GM12878 (cell line): ENCODE measurements at regions not wholly inside any gene's neighbourhood (a gene's known extent, or its start where the extent isn't known, plus 50 kb on each side); places are given as distances from the start of the nearest gene placed in this dataset.

Experiments
- ATAC-seq: fragments of 200-7000 bp; cut with Tn5 transposase; 3 replicates; pipeline ENCODE4 v1.9.1; 2020; ENCODE audit warnings: mild to moderate bottlenecking, moderate library complexity
- BruUV-seq: library from RNA; stranded (reverse); fragments of 400-500 nt; replicated peaks from 2 replicates; lab custom pipeline; 2021; lab: Mats Ljungman, UMichigan
- CTCF ChIA-PET: fragments of 300-600 bp; sonication (Branson Sonifier 250); formaldehyde crosslinking; extraction: SDS; loops from one replicate; lab custom pipeline; 2021; ENCODE audit warnings: inconsistent platforms; lab: Yijun Ruan, JAX
- POLR2A ChIA-PET: fragments of 350-600 bp; formaldehyde crosslinking; extraction: SDS; loops from one replicate; lab custom pipeline; 2021; ENCODE audit warnings: inconsistent platforms; lab: Charles Lee
- RAD21 ChIA-PET: fragments of 300-600 bp; sonication (Branson Sonifier 250); formaldehyde crosslinking; loops from one replicate; lab custom pipeline; 2023; ENCODE audit warnings: antibody characterized with exemption; ENCODE audit not compliant: unreplicated experiment; lab: Charles Lee
- SMC1A ChIA-PET: fragments of 300-600 bp; sonication (Branson Sonifier 250); formaldehyde crosslinking; loops from one replicate; lab custom pipeline; 2023; ENCODE audit not compliant: unreplicated experiment, uncharacterized antibody; lab: Charles Lee
- DNase-seq: peaks from one replicate; pipeline ENCODE4 v3.0.0-alpha.2; 2011; ENCODE audit warnings: low read depth, low spot score
- FAIRE-seq: peaks from 3 replicates; lab custom pipeline; 2011; peaks lifted over from hg19 to GRCh38; lab: Jason Lieb, UNC
- H2AFZ ChIP-seq: 2 replicates; pipeline ENCODE4 v1.6.0; 2011; ENCODE audit warnings: low read depth, low read length, control low read depth; ENCODE audit not compliant: control insufficient read depth
- H3K27ac ChIP-seq: 2 replicates; pipeline ENCODE4 v1.5.1; 2011; ENCODE audit warnings: control low read depth; ENCODE audit not compliant: control insufficient read depth, insufficient read depth
- H3K27me3 ChIP-seq, 2 experiments: replicated peaks in 1 of 2; 2 replicates each; pipeline versions ENCODE4 v1.6.0 to v1.6.1; 2011; ENCODE audit warnings: low read length in 1 of 2; ENCODE audit not compliant: control insufficient read depth in 2 of 2, insufficient read depth in 2 of 2
- H3K36me3 ChIP-seq, 2 experiments: 2 replicates each; pipeline ENCODE4 v1.5.1; 2011; ENCODE audit warnings: low read length in 1 of 2; ENCODE audit not compliant: control insufficient read depth in 2 of 2, insufficient read depth in 2 of 2
- H3K4me1 ChIP-seq: 2 replicates; pipeline ENCODE4 v1.6.1; 2011; ENCODE audit warnings: mild to moderate bottlenecking, low read length, moderate library complexity, mixed read lengths; ENCODE audit not compliant: control insufficient read depth, insufficient read depth
- H3K4me2 ChIP-seq: 2 replicates; pipeline ENCODE4 v1.6.0; 2011; ENCODE audit warnings: control low read depth; ENCODE audit not compliant: control insufficient read depth, insufficient read depth
- H3K4me3 ChIP-seq: fragments of 200-600 bp; sonication (generic); 2 replicates; pipeline ENCODE4 v1.5.1; 2016
- H3K79me2 ChIP-seq: 2 replicates; pipeline ENCODE4 v1.6.0; 2011; ENCODE audit warnings: low read length; ENCODE audit not compliant: control insufficient read depth, insufficient read depth
- H3K9ac ChIP-seq: 2 replicates; pipeline ENCODE4 v1.8.0; 2011; ENCODE audit warnings: low read length, control low read depth, mixed read lengths; ENCODE audit not compliant: control insufficient read depth, insufficient read depth
- H3K9me3 ChIP-seq: replicated peaks from 3 replicates; pipeline ENCODE4 v1.5.1; 2011; ENCODE audit warnings: mild to moderate bottlenecking, low read length; ENCODE audit not compliant: control insufficient read depth, insufficient read depth
- H4K20me1 ChIP-seq: 2 replicates; pipeline ENCODE4 v1.6.0; 2011; ENCODE audit not compliant: control insufficient read depth, insufficient read depth
- FOS ChIP-seq: IDR thresholded peaks from 3 replicates; pipeline ENCODE4 v1.6.1; 2011; ENCODE audit warnings: borderline replicate concordance; ENCODE audit not compliant: insufficient read length; ENCODE audit errors: extremely low read depth
- NFYB ChIP-seq: IDR thresholded peaks from 2 replicates; pipeline ENCODE4 v1.6.1; 2011; ENCODE audit warnings: low read depth, mild to moderate bottlenecking, low read length, improper control_type of control experiment, moderate library complexity; ENCODE audit not compliant: insufficient read depth
- POLR2AphosphoS2 ChIP-seq: IDR thresholded peaks from 2 replicates; pipeline ENCODE4 v1.6.1; 2011; ENCODE audit warnings: low read depth, mild to moderate bottlenecking, low read length, improper control_type of control experiment, moderate library complexity
- WGBS: methylation state at CpG from one replicate; pipeline ENCODE4 v1.1.6; 2016; ENCODE audit warnings: low lambda C conversion rate; ENCODE audit not compliant: insufficient replicate concordance, insufficient coverage; ENCODE audit errors: missing lambda C conversion rate; 5-methylcytosine and 5-hydroxymethylcytosine counted together
- in situ Hi-C: fragments of 300-500 bp; cut with MboI; formaldehyde crosslinking; loops from 9 replicates; pipeline ENCODE4 v1.14.3; 2018; ENCODE audit warnings: mixed read lengths
- intact Hi-C: fragments of 100-400 bp; cut with micrococcal nuclease; formaldehyde crosslinking; loops from one replicate; pipeline ENCODE4 v1.14.2; 2022; ENCODE audit not compliant: unreplicated experiment
- TF ChIP-seq, protein P1 (sequence below): fragments of 450-650 bp; IDR thresholded peaks from 2 replicates; pipeline ENCODE4 v1.6.1; 2017; ENCODE audit warnings: mild to moderate bottlenecking, moderate library complexity

GRCh38 chr9:10690546-10690945 lies 77.7 kb upstream of the PTPRD start:
- Histone ChIP-seq H3K4me2 (no peak overlapping the region), H3K4me1 (no peaks in the 10 kb centered on the region), H3K4me3 (no peak overlapping the region), H4K20me1 (no peaks in the 10 kb centered on the region), H3K36me3 (no peaks in the 10 kb centered on the region), H3K27me3 (no peaks in the 10 kb centered on the region), H2AFZ (no peak overlapping the region), H3K9ac (no peak overlapping the region), H3K27ac (no peak overlapping the region), H3K79me2 (no peaks in the 10 kb centered on the region), H3K9me3 (no peaks in the 10 kb centered on the region)
- DNase-seq (no peak), ATAC-seq (no peak), FAIRE-seq (no peak)
- TF ChIP-seq POLR2AphosphoS2 (no peak), FOS (no peak)
- CTCF ChIA-PET = no interaction called here
- RAD21 ChIA-PET = no interaction called here
- intact Hi-C loops = no loop called here
- no TSS peak for BruUV-seq
- POLR2A ChIA-PET = no interaction called here
- in situ Hi-C loops = no loop called here
- SMC1A ChIA-PET = no interaction called here
- WGBS = 82% methylated on average over 2 of the region's 2 CpGs

DNA sequence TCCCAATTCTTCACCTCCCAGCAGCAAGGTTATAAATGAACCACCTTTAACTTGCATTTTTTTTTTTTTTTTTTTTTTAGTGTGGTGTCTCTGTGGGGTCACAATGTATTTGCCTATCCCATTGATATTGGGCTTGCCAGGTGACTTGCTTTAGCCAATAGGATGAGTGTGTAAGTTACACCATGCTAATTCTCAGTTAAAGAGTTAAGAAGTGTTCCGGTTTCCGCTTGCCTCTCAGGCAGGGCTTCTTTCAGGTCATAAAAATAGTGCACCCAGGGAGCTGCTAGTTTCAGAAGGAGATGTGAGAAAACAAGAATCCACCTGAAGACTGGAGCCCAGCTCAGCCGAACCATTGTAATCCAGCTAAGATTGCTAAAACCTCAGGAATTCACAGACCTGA lies 84.2 kb upstream of the PTPRD start:
- intact Hi-C loops (no loop called here), in situ Hi-C loops (no loop called here)
- ATAC-seq (peak; percentile 55), FAIRE-seq (no peak), DNase-seq (no peak)
- ChIA-PET RAD21 (no interaction called here), POLR2A (no interaction called here), CTCF (interaction anchor here (0.8 kb wide), 1 partner anchor 31 kb away, joined by 3 read pairs; no protein-coding TSS in a partner anchor), SMC1A (no interaction called here)
- H3K36me3 ChIP-seq = no peaks in the 10 kb centered on the region
- H3K79me2 ChIP-seq = no peaks in the 10 kb centered on the region
- no peaks in the 10 kb centered on the region for H3K27me3 ChIP-seq
- no peaks in the 10 kb centered on the region for H3K9me3 ChIP-seq
- no peak overlapping the region for H3K9ac ChIP-seq
- no peak overlapping the region for H2AFZ ChIP-seq
- no peaks in the 10 kb centered on the region for H3K4me1 ChIP-seq
- no peaks in the 10 kb centered on the region for H4K20me1 ChIP-seq
- TF ChIP-seq, protein P1, sequence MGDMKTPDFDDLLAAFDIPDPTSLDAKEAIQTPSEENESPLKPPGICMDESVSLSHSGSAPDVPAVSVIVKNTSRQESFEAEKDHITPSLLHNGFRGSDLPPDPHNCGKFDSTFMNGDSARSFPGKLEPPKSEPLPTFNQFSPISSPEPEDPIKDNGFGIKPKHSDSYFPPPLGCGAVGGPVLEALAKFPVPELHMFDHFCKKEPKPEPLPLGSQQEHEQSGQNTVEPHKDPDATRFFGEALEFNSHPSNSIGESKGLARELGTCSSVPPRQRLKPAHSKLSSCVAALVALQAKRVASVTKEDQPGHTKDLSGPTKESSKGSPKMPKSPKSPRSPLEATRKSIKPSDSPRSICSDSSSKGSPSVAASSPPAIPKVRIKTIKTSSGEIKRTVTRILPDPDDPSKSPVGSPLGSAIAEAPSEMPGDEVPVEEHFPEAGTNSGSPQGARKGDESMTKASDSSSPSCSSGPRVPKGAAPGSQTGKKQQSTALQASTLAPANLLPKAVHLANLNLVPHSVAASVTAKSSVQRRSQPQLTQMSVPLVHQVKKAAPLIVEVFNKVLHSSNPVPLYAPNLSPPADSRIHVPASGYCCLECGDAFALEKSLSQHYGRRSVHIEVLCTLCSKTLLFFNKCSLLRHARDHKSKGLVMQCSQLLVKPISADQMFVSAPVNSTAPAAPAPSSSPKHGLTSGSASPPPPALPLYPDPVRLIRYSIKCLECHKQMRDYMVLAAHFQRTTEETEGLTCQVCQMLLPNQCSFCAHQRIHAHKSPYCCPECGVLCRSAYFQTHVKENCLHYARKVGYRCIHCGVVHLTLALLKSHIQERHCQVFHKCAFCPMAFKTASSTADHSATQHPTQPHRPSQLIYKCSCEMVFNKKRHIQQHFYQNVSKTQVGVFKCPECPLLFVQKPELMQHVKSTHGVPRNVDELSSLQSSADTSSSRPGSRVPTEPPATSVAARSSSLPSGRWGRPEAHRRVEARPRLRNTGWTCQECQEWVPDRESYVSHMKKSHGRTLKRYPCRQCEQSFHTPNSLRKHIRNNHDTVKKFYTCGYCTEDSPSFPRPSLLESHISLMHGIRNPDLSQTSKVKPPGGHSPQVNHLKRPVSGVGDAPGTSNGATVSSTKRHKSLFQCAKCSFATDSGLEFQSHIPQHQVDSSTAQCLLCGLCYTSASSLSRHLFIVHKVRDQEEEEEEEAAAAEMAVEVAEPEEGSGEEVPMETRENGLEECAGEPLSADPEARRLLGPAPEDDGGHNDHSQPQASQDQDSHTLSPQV = no peak
- TF ChIP-seq NFYB = peak; percentile 38; the same call in 1 of the 2 replicates
- no TSS peak for BruUV-seq
- 11% methylated on average over 3 of the region's 3 CpGs for WGBS
- no peak overlapping the region for H3K4me2 ChIP-seq
- H3K27ac ChIP-seq = no peak overlapping the region
- no peak overlapping the region for H3K4me3 ChIP-seq
